Suprapubic skin (tissue), 4 donors: ENCODE measurements at regions not wholly inside any gene's neighbourhood (a gene's known extent, or its start where the extent isn't known, plus 50 kb on each side); places are given as distances from the start of the nearest gene placed in this dataset.

Experiments
- CTCF ChIP-seq, 2 donors: fragments of 200-600 bp in 1 of 2; fragments of 450-650 bp in 1 of 2; sonication (generic) in 1 of 2; IDR thresholded peaks; one replicate each; pipeline ENCODE4 v1.5.1; 2016 to 2019; ENCODE audit warnings: antibody characterized with exemption in 2 of 2, mild to moderate bottlenecking in 1 of 2, moderate library complexity in 1 of 2
- POLR2A ChIP-seq, 2 donors: fragments of 450-650 bp; IDR thresholded peaks; one replicate each; pipeline ENCODE4 v1.6.1; 2017; ENCODE audit warnings: antibody characterized with exemption in 2 of 2, mild to moderate bottlenecking in 2 of 2, moderate library complexity in 2 of 2
- POLR2AphosphoS5 ChIP-seq, 3 donors: sonication (generic); formaldehyde crosslinking; IDR thresholded peaks; one replicate each; pipeline ENCODE4 v1.6.1; 2017; ENCODE audit warnings: antibody characterized with exemption in 3 of 3

GRCh38 chr21:38982096-38982495 lies 176.4 kb downstream of the ETS2 start:
- TF ChIP-seq POLR2AphosphoS5 (IDR thresholded peaks at IDR 0.05) (no peak), CTCF (IDR thresholded peaks at IDR 0.05) (no peak), POLR2A (IDR thresholded peaks at IDR 0.05) (no peak)
